GM13977 (cell line): ENCODE measurements at regions not wholly inside any gene's neighbourhood (a gene's known extent, or its start where the extent isn't known, plus 50 kb on each side); places are given as distances from the start of the nearest gene placed in this dataset.

ENCODE experiments used
- DNase-seq: peaks from one replicate; pipeline ENCODE4 v3.0.0; 2012; ENCODE audit warnings: low spot score
- in situ Hi-C: fragments of 300-500 bp; cut with MboI; formaldehyde crosslinking; loops from one replicate; pipeline ENCODE4 v1.12.0; 2022; ENCODE audit warnings: low sequenced_read_pairs, low pct_unique_long_range_greater_than_20kb, mixed read lengths, inconsistent platforms; ENCODE audit not compliant: unreplicated experiment
- TF ChIP-seq, protein P1 (sequence below): IDR thresholded peaks from 2 replicates; pipeline ENCODE4 v1.5.1; 2012; ENCODE audit warnings: mild to moderate bottlenecking, control low read depth; ENCODE audit not compliant: insufficient read depth; ENCODE audit errors: extremely low read depth, missing control alignments

DNA sequence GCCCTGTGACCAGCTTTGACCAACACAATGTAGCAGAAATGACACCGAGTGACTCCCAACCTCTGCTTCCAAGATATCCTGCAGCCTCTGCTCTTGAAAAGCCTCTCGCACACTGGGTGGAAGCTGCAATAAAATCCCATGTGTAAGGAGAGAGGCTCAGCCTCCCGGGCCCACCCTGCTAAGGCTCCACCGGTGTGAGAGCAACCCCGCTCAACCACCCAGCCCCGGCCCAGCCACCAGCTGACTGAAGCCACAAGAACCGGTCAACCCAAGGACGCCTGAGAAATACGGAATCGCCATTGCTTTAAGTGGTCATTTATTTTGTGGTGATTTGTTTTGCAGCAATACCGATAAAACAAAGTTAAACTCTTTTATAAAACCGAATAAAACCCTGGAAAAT lies 452.8 kb upstream of the SMIM21 start:
- TF ChIP-seq, protein P1, sequence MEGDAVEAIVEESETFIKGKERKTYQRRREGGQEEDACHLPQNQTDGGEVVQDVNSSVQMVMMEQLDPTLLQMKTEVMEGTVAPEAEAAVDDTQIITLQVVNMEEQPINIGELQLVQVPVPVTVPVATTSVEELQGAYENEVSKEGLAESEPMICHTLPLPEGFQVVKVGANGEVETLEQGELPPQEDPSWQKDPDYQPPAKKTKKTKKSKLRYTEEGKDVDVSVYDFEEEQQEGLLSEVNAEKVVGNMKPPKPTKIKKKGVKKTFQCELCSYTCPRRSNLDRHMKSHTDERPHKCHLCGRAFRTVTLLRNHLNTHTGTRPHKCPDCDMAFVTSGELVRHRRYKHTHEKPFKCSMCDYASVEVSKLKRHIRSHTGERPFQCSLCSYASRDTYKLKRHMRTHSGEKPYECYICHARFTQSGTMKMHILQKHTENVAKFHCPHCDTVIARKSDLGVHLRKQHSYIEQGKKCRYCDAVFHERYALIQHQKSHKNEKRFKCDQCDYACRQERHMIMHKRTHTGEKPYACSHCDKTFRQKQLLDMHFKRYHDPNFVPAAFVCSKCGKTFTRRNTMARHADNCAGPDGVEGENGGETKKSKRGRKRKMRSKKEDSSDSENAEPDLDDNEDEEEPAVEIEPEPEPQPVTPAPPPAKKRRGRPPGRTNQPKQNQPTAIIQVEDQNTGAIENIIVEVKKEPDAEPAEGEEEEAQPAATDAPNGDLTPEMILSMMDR, result no peak
- no peak for DNase-seq
- in situ Hi-C loops, result no loop called here

DNA sequence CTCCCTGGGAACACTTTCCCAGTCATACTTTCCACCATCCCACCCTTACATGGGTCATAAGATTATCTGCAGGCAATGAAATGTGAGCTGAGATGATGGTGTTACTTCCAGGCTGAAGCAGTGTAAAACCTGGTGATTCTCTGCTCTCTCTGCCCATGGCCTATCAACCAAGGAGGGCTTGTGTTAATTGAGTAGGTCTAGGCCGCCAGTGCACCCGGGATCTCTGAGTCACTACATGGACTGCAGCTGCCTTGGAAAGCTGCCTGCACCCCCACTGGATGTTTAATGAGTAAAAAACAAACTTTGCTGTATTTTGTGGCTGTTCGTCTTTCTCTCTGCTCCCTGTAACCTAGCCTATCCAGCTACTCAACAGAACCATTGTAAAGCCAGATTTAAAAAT lies 451.7 kb upstream of the SMIM21 start:
- DNase-seq, result no peak
- TF ChIP-seq, protein P1, result no peak
- in situ Hi-C loops, result no loop called here

DNA sequence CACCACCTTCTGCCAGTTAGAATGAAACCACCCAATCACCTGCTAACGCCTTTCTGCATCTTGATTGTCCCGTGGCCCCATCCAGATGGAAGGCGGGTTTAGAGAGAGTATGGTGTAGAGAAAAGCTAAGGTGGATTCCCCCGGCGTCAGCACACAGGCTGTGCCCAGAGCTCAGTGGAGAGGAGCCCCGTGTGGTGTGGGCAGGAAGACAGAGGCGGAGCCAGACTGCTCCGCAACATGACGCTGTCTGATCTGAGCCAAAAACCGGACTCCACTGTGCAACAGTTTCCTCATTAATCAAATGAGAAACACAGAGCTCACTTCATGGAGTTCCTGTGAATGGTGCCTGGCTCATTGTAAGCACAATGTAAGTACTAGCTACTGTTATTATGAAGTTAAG lies 448.1 kb upstream of the SMIM21 start:
- in situ Hi-C loops, result no loop called here
- TF ChIP-seq, protein P1, result no peak
- no peak for DNase-seq

DNA sequence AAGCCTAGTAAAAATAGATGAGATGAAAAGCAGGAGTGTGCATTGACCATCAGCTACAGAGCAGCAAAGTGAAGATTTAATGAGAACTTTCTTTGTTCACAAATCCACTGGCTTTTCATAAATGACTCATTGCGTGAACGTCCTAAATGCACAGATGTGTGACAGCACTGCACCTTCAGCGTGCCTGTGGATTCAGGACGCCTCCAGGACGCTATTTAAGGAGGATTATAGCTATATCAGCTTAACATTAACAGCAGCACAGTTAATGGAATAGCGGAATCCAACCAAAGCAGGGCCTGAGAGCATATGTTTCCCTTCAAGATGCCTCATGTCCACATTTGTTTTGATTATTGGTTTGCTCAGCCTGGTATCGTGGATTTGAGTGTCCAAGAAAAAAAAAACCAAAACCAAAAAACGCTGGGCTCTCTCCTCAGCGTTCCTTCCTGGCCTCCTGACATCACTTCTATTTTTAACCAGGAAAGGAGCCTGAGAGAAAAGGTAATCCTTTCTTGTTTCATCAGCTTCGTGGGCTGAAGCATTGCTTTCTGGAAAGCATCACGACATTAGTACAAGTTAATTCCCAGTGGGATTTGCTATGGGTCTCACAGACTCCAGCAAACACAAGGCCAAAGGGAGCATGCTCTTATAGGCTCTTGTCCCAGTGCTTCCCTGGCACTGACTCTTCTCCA lies 447.0 kb upstream of the SMIM21 start:
- DNase-seq, result no peak
- TF ChIP-seq, protein P1, result no peak
- in situ Hi-C loops, result no loop called here

DNA sequence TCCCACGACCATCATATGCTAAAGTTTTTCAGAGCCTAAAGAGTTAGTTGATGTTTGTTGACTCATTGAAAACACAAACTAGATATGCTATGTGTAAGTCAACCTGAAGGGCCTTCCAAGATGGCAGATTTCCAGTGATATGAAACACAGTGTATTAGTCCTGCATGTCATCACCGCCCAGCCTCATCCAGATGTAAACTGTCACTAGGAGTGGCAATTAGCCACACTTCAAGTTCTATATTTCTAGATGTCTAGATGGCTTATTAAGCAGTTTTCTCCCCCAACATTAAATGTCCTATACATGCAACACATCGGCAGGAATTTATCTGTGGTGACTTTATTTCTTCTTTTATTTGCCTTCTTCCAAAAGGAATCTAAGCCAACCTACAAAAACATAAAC lies 444.1 kb upstream of the SMIM21 start:
- no peak for DNase-seq
- TF ChIP-seq, protein P1, result no peak
- in situ Hi-C loops, result no loop called here

DNA sequence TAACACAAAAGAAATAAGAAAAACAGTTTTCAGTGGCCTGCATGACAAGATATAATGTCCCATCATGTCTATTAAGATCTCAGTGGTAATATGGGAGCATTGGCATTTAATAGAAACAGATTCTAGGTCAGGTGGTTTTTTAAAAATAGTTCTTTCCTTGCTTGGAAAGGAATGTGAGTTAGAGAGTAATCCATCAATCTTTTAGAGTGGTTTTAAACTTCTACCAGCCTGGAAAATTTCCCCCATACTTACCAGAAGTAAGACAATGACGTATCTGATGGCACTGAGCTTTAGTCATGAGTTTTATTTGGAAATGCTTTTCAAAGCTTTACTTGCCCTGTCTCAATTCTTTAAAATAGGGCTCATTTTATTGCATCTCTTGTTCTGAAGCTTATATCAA lies 441.7 kb upstream of the SMIM21 start:
- DNase-seq, result no peak
- in situ Hi-C loops, result no loop called here
- TF ChIP-seq, protein P1, result no peak

DNA sequence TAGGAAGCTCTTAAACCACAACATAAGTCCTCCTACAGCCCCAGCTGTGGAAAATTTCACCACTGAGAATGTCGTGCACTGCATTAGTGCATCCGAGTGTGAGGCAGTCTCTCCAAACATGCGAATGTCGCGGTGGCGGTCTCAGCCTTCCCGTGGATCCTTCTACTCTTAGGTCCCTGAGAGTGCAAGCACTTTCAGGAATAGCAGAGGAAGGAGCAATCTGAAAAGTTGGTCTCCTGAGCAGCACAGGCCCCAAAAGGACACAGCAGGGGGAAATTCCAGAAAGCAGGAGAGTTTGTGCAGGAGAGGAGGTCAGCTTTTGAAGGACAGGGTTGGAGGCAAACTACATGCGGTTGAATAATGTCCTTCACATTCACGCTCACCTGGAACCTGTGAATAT lies 440.5 kb upstream of the SMIM21 start:
- TF ChIP-seq, protein P1, result no peak
- in situ Hi-C loops, result no loop called here

More for the DNA sequence above, 440.5 kb upstream of the SMIM21 start:
- DNase-seq, result no peak
